K562 (cell line): ENCODE measurements at regions not wholly inside any gene's neighbourhood (a gene's known extent, or its start where the extent isn't known, plus 50 kb on each side); places are given as distances from the start of the nearest gene placed in this dataset.

Source experiments
- ATAC-seq: fragments of 200-7000 bp; cut with Tn5 transposase; 3 replicates; pipeline ENCODE4 v1.9.1; 2020; ENCODE audit warnings: moderate library complexity
- BruUV-seq: library from RNA; stranded (reverse); fragments of 400-500 nt; replicated peaks from 2 replicates; lab custom pipeline; 2021; lab: Mats Ljungman, UMichigan
- CTCF ChIA-PET: fragments of 300-600 bp; formaldehyde crosslinking; extraction: SDS; loops from one replicate; lab custom pipeline; 2021; ENCODE audit warnings: low intra/inter-chr PET ratio; lab: Yijun Ruan, JAX
- POLR2A ChIA-PET: fragments of 300-600, 350-650 bp; sonication (Branson Sonifier 250); formaldehyde crosslinking; extraction: SDS; loops from one replicate; lab custom pipeline; 2021; ENCODE audit warnings: antibody characterized with exemption, inconsistent platforms; lab: Yijun Ruan, JAX
- DNase-seq, 4 experiments: peaks; one replicate each; pipeline versions ENCODE4 v3.0.0 to v3.0.0-alpha.2; 2011 to 2018; ENCODE audit warnings: low spot score in 3 of 4, mixed read lengths in 3 of 4; ENCODE audit errors: extremely low read depth in 1 of 4
- FAIRE-seq: peaks from 2 replicates; lab custom pipeline; 2011; peaks lifted over from hg19 to GRCh38; lab: Jason Lieb, UNC
- H2AFZ ChIP-seq: 2 replicates; pipeline ENCODE4 v1.6.0; 2011; ENCODE audit warnings: low read depth, low read length, control low read depth, inconsistent platforms
- H3K27ac ChIP-seq: fragments of 200-600 bp; 3 replicates; pipeline ENCODE4 v1.8.0; 2011; ENCODE audit warnings: low read depth, mild to moderate bottlenecking, control low read depth, inconsistent platforms, low read length, moderate library complexity, mixed read lengths; ENCODE audit errors: extremely low read depth
- H3K27me3 ChIP-seq, 2 experiments: fragments of 300-600 bp in 1 of 2; 2 replicates in 1 of 2; 3 replicates in 1 of 2; pipeline versions ENCODE4 v1.6.0 to v1.8.0; 2011; ENCODE audit warnings: inconsistent platforms in 2 of 2, low read length in 2 of 2, mild to moderate bottlenecking in 1 of 2, mixed read lengths in 1 of 2, moderate library complexity in 1 of 2; ENCODE audit not compliant: control insufficient read depth in 2 of 2, insufficient read depth in 2 of 2
- H3K36me3 ChIP-seq: fragments of 300-600 bp; 3 replicates; pipeline ENCODE4 v1.8.0; 2011; ENCODE audit warnings: mild to moderate bottlenecking, low read length, inconsistent platforms; ENCODE audit not compliant: control insufficient read depth, insufficient read depth
- H3K4me1 ChIP-seq, 2 experiments: fragments of 200-600 bp in 1 of 2; replicated peaks in 1 of 2; 2 replicates in 1 of 2; 3 replicates in 1 of 2; pipeline versions ENCODE4 v1.5.1 to v1.8.0; 2011; ENCODE audit warnings: inconsistent platforms in 2 of 2, low read length in 2 of 2, mild to moderate bottlenecking in 1 of 2, mixed read lengths in 1 of 2, moderate library complexity in 1 of 2; ENCODE audit not compliant: control insufficient read depth in 2 of 2, insufficient read depth in 2 of 2
- H3K4me2 ChIP-seq: 2 replicates; pipeline ENCODE4 v1.6.1; 2011; ENCODE audit warnings: low read length, control low read depth, inconsistent platforms, mixed read lengths; ENCODE audit not compliant: insufficient read depth
- H3K4me3 ChIP-seq: fragments of 200-600 bp; sonication (generic), shearing (Covaris generic); 2 replicates; pipeline ENCODE4 v1.5.1; 2016; ENCODE audit warnings: control low read depth, inconsistent platforms
- H3K79me2 ChIP-seq: fragments of 200-600 bp; 3 replicates; pipeline ENCODE4 v1.8.0; 2011; ENCODE audit warnings: low read length, inconsistent platforms; ENCODE audit not compliant: control insufficient read depth, insufficient read depth
- H3K9ac ChIP-seq, 2 experiments: 2 replicates each; pipeline versions ENCODE4 v1.6.0 to v1.6.1; 2011; ENCODE audit warnings: low read depth in 2 of 2, low read length in 2 of 2, control low read depth in 1 of 2, inconsistent platforms in 1 of 2, mild to moderate bottlenecking in 1 of 2, mixed read lengths in 1 of 2; ENCODE audit not compliant: insufficient read depth in 1 of 2
- H3K9me1 ChIP-seq: one replicate; pipeline ENCODE4 v1.6.0; 2011; ENCODE audit warnings: inconsistent platforms, mild to moderate bottlenecking, low read length, moderate library complexity; ENCODE audit not compliant: control insufficient read depth, insufficient read depth
- H3K9me3 ChIP-seq: replicated peaks from 2 replicates; pipeline ENCODE4 v1.5.1; 2011; ENCODE audit warnings: low read depth, low read length, inconsistent platforms; ENCODE audit not compliant: control insufficient read depth, insufficient read depth
- H4K20me1 ChIP-seq: replicated peaks from 2 replicates; pipeline ENCODE4 v1.6.1; 2011; ENCODE audit warnings: low read length, inconsistent platforms, mixed read lengths; ENCODE audit not compliant: control insufficient read depth, insufficient read depth
- CBFA2T3 ChIP-seq: fragments of 450-650 bp; IDR thresholded peaks from 2 replicates; pipeline ENCODE4 v1.6.1; 2017
- FOXA1 ChIP-seq: fragments of 450-650 bp; IDR thresholded peaks from 2 replicates; pipeline ENCODE4 v1.6.1; 2016; ENCODE audit warnings: mild to moderate bottlenecking, borderline replicate concordance
- NFRKB ChIP-seq: fragments of 450-650 bp; IDR thresholded peaks from 2 replicates; pipeline ENCODE4 v1.6.1; 2016; ENCODE audit warnings: low read depth
- NRF1 ChIP-seq, 2 experiments: fragments of 450-650 bp; IDR thresholded peaks in 1 of 2; conservative IDR thresholded peaks in 1 of 2; 2 replicates each; pipeline ENCODE4 v1.6.1; 2014; ENCODE audit warnings: mild to moderate bottlenecking in 2 of 2
- POLR2H ChIP-seq: IDR thresholded peaks from 2 replicates; pipeline ENCODE4 v1.6.1; 2016; ENCODE audit warnings: missing genetic modification characterization, low read depth, mild to moderate bottlenecking, control low read depth, missing compliant biosample characterization, moderate library complexity
- TRIM24 ChIP-seq, 2 experiments: fragments of 450-650 bp; IDR thresholded peaks; 2 replicates each; pipeline ENCODE4 v1.6.1; 2016
- WHSC1 ChIP-seq: IDR thresholded peaks from one replicate; pipeline ENCODE4 v1.6.1; 2012; ENCODE audit warnings: low read length, control low read depth, inconsistent platforms
- ZNF140 ChIP-seq: fragments of 250-450 bp; sonication (Bioruptor Pico); IDR thresholded peaks from 2 replicates; pipeline ENCODE4 v1.8.0; 2021; ENCODE audit warnings: moderate library complexity, mild to moderate bottlenecking, inconsistent platforms
- ZNF175 ChIP-seq: fragments of 200-800 bp; sonication (Bioruptor generic); IDR thresholded peaks from 2 replicates; pipeline ENCODE4 v1.6.1; 2016; ENCODE audit warnings: low read depth, mild to moderate bottlenecking, missing genetic modification characterization, missing compliant biosample characterization
- ZNF785 ChIP-seq: fragments of 250-450 bp; sonication (Bioruptor Pico); IDR thresholded peaks from 2 replicates; pipeline ENCODE4 v1.4.0; 2020; ENCODE audit warnings: mild to moderate bottlenecking
- ZNF830 ChIP-seq: fragments of 250-450 bp; sonication (Bioruptor Pico); IDR thresholded peaks from 2 replicates; pipeline ENCODE4 v1.5.0; 2021; ENCODE audit warnings: mild to moderate bottlenecking
- WGBS: fragments of 100-300 bp; shearing (Covaris generic); methylation state at CpG from one replicate; pipeline ENCODE4 v1.1.6; 2016; ENCODE audit warnings: low coverage, mixed read lengths; ENCODE audit not compliant: insufficient coverage; ENCODE audit errors: missing lambda C conversion rate; 5-methylcytosine and 5-hydroxymethylcytosine counted together
- in situ Hi-C: fragments of 300-500 bp; cut with MboI; formaldehyde crosslinking; loops from 4 replicates; pipeline ENCODE4 v1.15.0; 2018; ENCODE audit warnings: inconsistent platforms, mixed read lengths
- intact Hi-C: fragments of 100-400 bp; cut with micrococcal nuclease; formaldehyde crosslinking; loops from 2 replicates; pipeline ENCODE4 v1.14.2; 2022
- TF ChIP-seq, protein P1 (sequence below): sonication (generic); formaldehyde crosslinking; IDR thresholded peaks from 2 replicates; pipeline ENCODE4 v1.8.0; 2022; ENCODE audit warnings: mild to moderate bottlenecking, missing genetic modification reagents
- TF ChIP-seq, protein P2 (sequence below): sonication (generic); formaldehyde crosslinking; IDR thresholded peaks from 2 replicates; pipeline ENCODE4 v1.8.0; 2022; ENCODE audit warnings: mild to moderate bottlenecking, missing genetic modification reagents
- TF ChIP-seq, protein P3 (sequence below): fragments of 250-450 bp; sonication (Bioruptor Pico); IDR thresholded peaks from 2 replicates; pipeline ENCODE4 v1.4.0; 2020; ENCODE audit warnings: mild to moderate bottlenecking
- TF ChIP-seq, protein P4 (sequence below), 2 experiments: fragments of 450-650 bp; conservative IDR thresholded peaks; 2 replicates each; pipeline ENCODE4 v1.6.1; 2017; ENCODE audit warnings: mild to moderate bottlenecking in 2 of 2, moderate library complexity in 2 of 2
- TF ChIP-seq, protein P5 (sequence below): fragments of 450-650 bp; formaldehyde crosslinking; IDR thresholded peaks from 2 replicates; pipeline ENCODE4 v1.4.0; 2022; ENCODE audit warnings: missing genetic modification characterization

DNA sequence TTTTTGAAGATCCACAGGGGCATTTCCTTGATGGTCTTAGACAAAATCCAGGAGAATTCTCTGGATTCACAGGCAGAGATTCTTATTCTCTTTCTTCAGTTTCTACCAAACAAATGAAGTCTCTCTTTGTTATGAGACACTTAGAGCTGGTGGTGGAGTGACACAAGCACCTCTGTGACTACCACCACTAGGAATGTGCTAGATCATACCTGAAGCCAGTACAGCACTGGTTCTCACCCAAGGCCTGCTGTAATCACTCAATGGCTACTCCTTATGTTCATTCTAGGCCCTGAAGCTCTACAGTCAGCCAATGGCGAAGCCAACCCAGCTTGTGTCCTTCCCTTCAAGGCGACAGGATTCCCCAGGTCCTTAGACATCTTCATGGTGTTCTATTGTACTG lies 482.3 kb downstream of the TRAM1L1 start:
- FAIRE-seq (no peak), ATAC-seq (no peak)
- intact Hi-C loops: no loop called here

More for the DNA sequence above, 482.3 kb downstream of the TRAM1L1 start:
- no peak for DNase-seq
- Histone ChIP-seq H3K9me1 (no peaks in the 10 kb centered on the region), H3K4me2 (no peak overlapping the region), H3K9ac (no peak overlapping the region), H3K4me1 (no peaks in the 10 kb centered on the region), H4K20me1 (no peaks in the 10 kb centered on the region), H3K36me3 (no peaks in the 10 kb centered on the region), H3K27me3 (no peaks in the 10 kb centered on the region), H3K9me3 (no peaks in the 10 kb centered on the region), H3K27ac (no peak overlapping the region), H2AFZ (no peak overlapping the region), H3K79me2 (no peaks in the 10 kb centered on the region), H3K4me3 (no peak overlapping the region)
- in situ Hi-C loops: no loop called here
- no peak for TF ChIP-seq FOXA1
- TF ChIP-seq CBFA2T3: no peak
- TF ChIP-seq TRIM24 (IDR thresholded peaks at IDR 0.05): no peak
- no peak for TF ChIP-seq POLR2H (tag)
- no peak for TF ChIP-seq ZNF140 (CRISPR knock-in tag)
- TF ChIP-seq NRF1 (conservative IDR thresholded peaks at IDR 0.05 in 1 of 2, IDR thresholded peaks at IDR 0.05 in 1 of 2): no peak
- TF ChIP-seq ZNF175 (CRISPR knock-in tag): no peak
- no peak for TF ChIP-seq WHSC1
- TF ChIP-seq, protein P1, sequence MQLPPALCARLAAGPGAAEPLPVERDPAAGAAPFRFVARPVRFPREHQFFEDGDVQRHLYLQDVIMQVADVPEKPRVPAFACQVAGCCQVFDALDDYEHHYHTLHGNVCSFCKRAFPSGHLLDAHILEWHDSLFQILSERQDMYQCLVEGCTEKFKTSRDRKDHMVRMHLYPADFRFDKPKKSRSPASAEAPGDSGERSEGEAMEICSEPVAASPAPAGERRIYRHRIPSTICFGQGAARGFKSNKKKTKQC (CRISPR knock-in tag): no peak
- no peak for TF ChIP-seq ZNF830 (CRISPR knock-in tag)
- TF ChIP-seq, protein P2, sequence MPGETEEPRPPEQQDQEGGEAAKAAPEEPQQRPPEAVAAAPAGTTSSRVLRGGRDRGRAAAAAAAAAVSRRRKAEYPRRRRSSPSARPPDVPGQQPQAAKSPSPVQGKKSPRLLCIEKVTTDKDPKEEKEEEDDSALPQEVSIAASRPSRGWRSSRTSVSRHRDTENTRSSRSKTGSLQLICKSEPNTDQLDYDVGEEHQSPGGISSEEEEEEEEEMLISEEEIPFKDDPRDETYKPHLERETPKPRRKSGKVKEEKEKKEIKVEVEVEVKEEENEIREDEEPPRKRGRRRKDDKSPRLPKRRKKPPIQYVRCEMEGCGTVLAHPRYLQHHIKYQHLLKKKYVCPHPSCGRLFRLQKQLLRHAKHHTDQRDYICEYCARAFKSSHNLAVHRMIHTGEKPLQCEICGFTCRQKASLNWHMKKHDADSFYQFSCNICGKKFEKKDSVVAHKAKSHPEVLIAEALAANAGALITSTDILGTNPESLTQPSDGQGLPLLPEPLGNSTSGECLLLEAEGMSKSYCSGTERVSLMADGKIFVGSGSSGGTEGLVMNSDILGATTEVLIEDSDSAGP (CRISPR knock-in tag): no peak
- TF ChIP-seq ZNF785: no peak
- no peak for TF ChIP-seq NFRKB
- TF ChIP-seq, protein P3, sequence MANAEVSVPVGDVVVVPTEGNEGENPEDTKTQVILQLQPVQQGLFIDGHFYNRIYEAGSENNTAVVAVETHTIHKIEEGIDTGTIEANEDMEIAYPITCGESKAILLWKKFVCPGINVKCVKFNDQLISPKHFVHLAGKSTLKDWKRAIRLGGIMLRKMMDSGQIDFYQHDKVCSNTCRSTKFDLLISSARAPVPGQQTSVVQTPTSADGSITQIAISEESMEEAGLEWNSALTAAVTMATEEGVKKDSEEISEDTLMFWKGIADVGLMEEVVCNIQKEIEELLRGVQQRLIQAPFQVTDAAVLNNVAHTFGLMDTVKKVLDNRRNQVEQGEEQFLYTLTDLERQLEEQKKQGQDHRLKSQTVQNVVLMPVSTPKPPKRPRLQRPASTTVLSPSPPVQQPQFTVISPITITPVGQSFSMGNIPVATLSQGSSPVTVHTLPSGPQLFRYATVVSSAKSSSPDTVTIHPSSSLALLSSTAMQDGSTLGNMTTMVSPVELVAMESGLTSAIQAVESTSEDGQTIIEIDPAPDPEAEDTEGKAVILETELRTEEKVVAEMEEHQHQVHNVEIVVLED (CRISPR knock-in tag): no peak
- TF ChIP-seq, protein P4, sequence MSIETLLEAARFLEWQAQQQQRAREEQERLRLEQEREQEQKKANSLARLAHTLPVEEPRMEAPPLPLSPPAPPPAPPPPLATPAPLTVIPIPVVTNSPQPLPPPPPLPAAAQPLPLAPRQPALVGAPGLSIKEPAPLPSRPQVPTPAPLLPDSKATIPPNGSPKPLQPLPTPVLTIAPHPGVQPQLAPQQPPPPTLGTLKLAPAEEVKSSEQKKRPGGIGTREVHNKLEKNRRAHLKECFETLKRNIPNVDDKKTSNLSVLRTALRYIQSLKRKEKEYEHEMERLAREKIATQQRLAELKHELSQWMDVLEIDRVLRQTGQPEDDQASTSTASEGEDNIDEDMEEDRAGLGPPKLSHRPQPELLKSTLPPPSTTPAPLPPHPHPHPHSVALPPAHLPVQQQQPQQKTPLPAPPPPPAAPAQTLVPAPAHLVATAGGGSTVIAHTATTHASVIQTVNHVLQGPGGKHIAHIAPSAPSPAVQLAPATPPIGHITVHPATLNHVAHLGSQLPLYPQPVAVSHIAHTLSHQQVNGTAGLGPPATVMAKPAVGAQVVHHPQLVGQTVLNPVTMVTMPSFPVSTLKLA (conservative IDR thresholded peaks at IDR 0.05): no peak
- TF ChIP-seq, protein P5, sequence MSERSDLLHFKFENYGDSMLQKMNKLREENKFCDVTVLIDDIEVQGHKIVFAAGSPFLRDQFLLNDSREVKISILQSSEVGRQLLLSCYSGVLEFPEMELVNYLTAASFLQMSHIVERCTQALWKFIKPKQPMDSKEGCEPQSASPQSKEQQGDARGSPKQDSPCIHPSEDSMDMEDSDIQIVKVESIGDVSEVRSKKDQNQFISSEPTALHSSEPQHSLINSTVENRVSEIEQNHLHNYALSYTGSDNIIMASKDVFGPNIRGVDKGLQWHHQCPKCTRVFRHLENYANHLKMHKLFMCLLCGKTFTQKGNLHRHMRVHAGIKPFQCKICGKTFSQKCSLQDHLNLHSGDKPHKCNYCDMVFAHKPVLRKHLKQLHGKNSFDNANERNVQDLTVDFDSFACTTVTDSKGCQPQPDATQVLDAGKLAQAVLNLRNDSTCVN (CRISPR knock-in tag): no peak
- BruUV-seq: no TSS peak
- CTCF ChIA-PET: no interaction called here
- POLR2A ChIA-PET: no interaction called here
- 0% methylated on average over 2 of the region's 2 CpGs for WGBS
